HG03460 (cell line): ENCODE measurements at regions not wholly inside any gene's neighbourhood (a gene's known extent, or its start where the extent isn't known, plus 50 kb on each side); places are given as distances from the start of the nearest gene placed in this dataset.
"Not testable (repeated sequence)": the region's sequence is repeated elsewhere in the genome, so short reads cannot be mapped to it uniquely, and the experiment has no call there.

Source experiments
- ATAC-seq: cut with Tn5 transposase; IDR thresholded peaks from one replicate; pipeline ENCODE4 v1.9.1; 2021; ENCODE audit not compliant: unreplicated experiment

DNA sequence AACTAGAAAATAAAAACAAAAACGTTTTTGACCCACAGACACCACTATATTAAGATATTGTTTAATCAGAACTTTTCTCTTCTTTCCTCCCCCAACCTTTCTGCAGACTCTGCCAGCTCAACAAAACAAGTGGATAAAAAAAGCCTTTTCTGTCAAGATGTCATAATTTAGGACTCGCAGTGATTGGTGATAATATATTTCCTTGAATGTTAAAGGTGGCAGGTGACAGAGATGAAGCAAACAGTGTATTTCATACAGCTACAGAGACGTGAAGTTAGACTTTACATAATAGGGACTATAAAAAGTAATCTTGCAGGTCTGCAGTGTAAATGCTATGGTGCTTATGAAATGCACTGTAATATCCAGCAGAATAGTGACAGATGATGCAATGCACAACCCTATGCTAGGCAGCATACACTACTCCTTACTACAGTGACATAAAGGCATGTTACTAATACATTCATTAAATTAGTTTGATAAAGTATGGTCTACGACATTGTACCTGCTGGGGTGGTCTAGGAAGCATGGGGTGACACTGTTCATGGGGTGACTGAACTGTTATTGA lies 326.7 kb upstream of the GRAMD2B start:
- no peak for ATAC-seq

DNA sequence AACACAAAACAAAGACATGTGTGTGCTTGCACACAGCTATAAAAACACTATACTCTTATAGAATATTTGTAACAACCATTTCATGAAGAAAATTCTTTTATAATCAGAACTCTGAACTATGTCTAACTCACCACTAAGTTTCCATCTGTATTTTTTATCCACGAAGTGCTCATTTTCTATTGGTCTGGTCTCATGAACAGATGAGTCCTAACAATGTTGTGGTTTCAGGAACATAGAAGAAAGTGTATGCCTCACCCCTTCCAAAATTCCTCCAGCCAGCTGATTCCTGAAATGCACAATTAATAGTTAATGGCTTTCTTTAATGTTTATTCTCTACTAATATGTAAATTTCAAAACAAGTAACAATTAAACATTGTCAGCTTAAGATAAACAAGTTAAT lies 325.3 kb upstream of the GRAMD2B start:
- ATAC-seq = no peak

DNA sequence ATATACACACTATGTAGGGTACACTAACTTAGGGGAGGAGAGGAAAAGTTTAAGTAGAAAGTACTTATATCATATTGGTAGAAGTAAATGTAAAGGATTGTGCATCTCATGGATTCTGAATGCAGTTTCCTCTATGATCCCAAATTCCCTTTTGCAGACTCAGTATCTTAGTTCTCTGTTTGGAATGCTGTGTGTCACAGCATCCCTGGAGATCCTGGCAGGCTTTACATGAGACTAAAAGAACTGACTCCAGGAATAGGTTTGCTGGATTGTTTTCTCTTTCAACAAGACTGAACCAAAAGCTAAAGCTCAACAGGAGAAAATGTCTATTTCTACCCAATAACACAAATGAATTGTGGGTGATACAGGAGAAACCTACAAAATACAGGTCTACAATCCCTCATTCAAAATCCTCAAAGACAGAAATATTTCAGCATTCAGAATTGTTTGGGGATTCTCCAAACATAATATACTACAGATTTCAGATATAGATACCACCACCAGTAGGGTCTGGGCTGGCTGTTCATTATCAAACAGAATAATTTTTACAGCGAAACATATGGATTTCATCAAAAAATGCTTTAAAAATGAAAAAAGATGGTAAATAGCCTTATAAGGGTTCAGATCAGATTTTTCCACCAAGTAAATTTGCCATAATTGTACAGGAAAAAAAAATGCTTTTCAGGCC lies 324.7 kb upstream of the GRAMD2B start:
- no peak for ATAC-seq

- ATAC-seq = no peak
These were observed 324.1 kb upstream of the GRAMD2B start for GRCh38 chr5:126099077-126099476.

GRCh38 chr5:126100767-126101166 lies 322.4 kb upstream of the GRAMD2B start:
- no peak for ATAC-seq

GRCh38 chr5:126101901-126102300 lies 321.3 kb upstream of the GRAMD2B start:
- no peak for ATAC-seq

GRCh38 chr5:126103050-126103449 lies 320.2 kb upstream of the GRAMD2B start:
- no peak for ATAC-seq

DNA sequence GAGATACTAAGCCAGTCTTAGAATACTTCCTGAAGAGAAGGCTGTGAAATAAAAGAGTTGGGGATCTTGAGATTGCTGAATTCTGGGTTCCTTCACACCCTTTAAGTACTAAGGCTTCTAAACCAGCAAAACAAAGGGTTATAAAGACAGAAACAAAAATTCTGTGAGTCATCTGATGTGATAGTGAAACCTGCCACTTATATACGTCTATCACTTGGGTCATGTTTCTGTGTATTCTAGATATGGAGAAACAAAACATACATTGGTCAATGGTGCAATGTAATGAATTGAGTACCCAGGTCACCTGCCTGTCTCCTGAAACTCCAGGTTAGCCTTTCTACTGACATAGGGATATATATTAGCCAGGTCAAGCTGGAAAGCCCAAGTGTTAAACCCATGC lies 319.3 kb upstream of the GRAMD2B start:
- ATAC-seq = no peak

GRCh38 chr5:126104341-126104740 lies 318.9 kb upstream of the GRAMD2B start:
- ATAC-seq = no peak

DNA sequence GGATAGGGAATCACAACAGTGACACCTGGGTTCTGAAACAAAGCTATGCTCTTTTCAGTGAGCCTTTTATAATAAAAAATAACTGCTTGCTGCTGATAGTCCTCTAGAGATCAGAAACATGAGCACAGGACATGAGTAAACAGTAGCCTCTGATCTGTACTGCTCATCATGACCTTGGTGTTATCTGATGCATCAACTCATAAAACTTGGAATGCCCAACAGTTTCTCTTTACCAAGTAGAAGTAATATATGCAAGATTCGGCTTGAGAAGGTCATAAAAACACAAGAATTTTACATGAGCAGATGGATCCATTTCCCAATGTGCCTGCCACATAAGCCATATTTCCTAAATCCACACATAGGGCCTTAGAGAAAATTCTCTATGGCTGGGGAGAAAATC lies 318.3 kb upstream of the GRAMD2B start:
- ATAC-seq = no peak

DNA sequence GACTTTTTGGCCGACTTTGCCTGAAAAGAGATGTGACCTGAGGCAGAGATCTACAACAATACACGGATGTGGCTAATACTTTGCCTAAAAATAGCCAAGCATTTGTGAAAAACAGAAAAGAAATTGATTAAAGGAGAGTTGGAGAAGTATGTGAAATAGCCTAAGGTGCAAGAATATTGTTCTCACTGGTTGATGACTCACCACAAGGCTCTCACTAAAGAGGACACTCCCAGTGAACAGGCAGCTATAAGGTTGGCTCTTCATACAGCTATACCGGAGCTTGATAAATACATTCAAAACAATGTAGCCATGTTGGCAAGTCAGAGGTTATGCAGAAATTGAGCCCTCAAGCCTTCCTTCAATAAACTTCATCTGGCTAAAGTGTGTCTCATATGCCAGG lies 317.2 kb upstream of the GRAMD2B start:
- no peak for ATAC-seq

DNA sequence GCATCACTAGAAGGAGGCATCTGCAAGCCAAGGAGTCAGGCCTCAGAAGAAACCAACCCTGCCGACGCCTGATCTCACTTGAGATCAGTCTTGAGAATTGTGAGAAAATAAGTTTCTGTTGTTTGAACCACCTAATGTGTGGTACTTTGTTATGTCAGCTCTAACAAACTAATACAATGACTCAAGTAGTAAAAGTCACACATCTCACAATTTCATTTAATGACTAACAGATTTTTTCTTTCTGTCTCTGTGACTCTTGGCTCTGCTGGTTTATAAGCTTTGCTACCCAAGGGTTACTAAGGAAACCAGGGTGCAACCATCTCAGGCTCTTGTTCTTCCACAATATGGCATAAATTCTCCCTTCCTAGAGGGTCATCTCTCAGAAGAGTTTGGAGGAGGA lies 315.8 kb upstream of the GRAMD2B start:
- no peak for ATAC-seq

GRCh38 chr5:126108470-126108869 lies 314.7 kb upstream of the GRAMD2B start:
- no peak for ATAC-seq

DNA sequence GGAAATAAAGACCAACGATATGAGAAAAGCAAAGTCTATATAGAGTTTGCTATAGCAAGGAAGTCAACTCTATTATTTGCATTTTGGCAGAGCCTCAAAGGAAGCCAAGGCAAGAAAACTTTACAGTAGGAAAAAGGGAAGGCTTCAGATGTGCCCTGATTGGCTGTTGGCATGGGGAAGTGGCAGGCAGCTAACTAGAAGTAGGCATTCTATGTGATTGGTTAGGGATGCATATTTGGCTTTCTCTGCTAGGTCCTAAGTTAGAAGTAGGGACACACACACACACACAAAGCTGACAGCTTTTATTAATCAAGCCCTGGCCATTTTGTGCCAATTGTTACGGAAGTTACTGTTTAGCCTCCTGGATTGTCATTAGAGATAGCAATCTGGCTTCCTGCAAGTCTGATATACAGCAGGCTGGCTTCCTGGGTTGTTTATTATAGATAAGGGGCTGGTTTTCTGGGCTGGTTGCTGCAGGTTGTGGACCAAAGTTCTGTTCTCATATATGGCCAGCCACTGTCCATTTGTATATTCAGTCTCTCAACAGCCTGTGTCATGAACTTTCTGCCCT lies 308.1 kb upstream of the GRAMD2B start:
- no peak for ATAC-seq

GRCh38 chr5:126117044-126117443 lies 306.2 kb upstream of the GRAMD2B start:
- ATAC-seq = no peak

DNA sequence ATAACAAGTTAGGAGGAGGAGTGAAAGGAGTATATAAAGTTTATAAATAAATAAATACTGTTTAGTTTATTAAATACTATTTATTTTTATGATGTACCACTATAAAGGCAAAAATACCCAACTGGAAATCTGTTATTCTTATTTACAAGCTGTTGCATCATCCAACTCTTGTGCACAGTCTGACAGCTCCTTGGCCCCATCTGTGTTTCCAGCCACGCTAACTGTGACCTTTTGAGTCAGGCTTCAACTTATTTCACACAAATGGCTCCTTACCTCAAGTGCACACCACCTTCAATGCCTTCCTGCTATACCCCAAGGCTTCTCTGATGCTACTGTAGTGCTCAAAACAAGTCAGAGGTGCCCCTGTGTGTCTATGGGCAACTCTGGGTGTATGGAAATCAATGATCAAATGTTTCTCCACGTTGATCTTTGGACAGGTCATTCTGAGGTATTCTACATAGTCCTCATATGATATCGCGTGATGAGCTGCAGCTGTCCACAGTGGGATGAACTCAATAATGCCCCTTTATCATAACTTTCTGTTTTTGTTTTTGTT lies 303.2 kb upstream of the GRAMD2B start:
- ATAC-seq = no peak

GRCh38 chr5:126120939-126121338 lies 302.3 kb upstream of the GRAMD2B start:
- no peak for ATAC-seq

- ATAC-seq = no peak
These were observed 300.3 kb upstream of the GRAMD2B start for GRCh38 chr5:126122942-126123341.

DNA sequence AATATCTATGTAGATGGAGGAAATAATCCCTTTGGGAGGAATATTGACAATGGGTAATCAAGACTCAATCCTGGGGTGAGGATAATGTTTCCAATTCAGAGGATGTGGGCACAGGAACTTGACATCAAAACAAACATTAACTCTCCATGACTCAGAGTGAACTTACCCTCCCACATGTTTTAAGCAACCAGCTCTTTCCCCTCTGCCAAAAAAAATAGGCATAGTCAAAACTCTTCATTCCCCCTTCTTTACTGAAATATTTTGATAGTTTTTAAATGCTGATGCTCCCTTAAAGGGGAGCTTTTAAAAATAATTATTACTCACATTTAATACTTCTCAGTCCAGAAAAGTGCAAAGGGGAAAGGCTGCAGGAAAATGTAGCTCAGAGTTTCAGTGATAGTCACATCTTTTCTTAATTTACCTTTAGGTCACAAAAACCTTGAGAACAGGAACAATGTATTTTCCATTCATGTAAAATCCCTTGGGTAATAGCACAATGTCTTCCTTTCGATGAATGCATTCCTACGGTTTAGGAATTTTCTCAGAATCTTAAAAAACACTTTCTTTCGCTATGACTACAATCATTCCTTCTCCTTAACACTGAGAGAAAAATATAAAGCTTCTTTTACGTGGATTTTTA lies 298.4 kb upstream of the GRAMD2B start:
- no peak for ATAC-seq

- ATAC-seq = no peak
These were observed 297.8 kb upstream of the GRAMD2B start for GRCh38 chr5:126125407-126125806.

GRCh38 chr5:126126574-126126973 lies 296.6 kb upstream of the GRAMD2B start:
- no peak for ATAC-seq

DNA sequence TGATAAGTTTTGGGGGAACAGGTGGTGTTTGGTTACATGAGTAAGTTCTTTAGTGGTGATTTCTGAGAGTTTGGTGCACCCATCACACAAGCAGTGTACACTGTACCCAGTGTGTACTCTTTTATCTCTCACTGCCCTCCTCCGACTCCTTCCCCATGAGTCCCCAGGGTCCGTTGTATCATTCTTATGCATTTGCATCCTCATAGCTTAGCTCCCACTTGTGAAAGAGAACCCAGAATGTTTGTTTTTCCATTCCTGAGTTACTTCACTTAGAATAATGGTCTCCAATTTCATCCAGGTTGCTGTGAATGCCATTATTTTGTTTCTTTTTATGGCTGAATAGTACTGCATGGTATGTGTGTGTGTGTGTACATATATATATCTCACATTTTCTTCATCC lies 295.8 kb upstream of the GRAMD2B start:
- not testable (repeated sequence) for ATAC-seq
